Caco-2 (cell line): ENCODE measurements at regions not wholly inside any gene's neighbourhood (a gene's known extent, or its start where the extent isn't known, plus 50 kb on each side); places are given as distances from the start of the nearest gene placed in this dataset.

Source experiments
- BruUV-seq: library from RNA; stranded (reverse); fragments of 400-500 nt; replicated peaks from 2 replicates; lab custom pipeline; 2021; lab: Mats Ljungman, UMichigan
- CTCF ChIA-PET: fragments of 300-600 bp; sonication (Branson Sonifier 250); formaldehyde crosslinking; loops from one replicate; lab custom pipeline; 2022; ENCODE audit warnings: antibody characterized with exemption; lab: Charles Lee
- POLR2A ChIA-PET: fragments of 300-600 bp; sonication (Branson Sonifier 250); formaldehyde crosslinking; loops from one replicate; lab custom pipeline; 2022; ENCODE audit warnings: antibody characterized with exemption; lab: Charles Lee
- DNase-seq, 2 experiments: peaks; one replicate each; pipeline versions ENCODE4 v3.0.0 to v3.0.0-alpha.2; 2020 to 2022
- H3K27me3 ChIP-seq: replicated peaks from 2 replicates; pipeline ENCODE4 v1.6.0; 2011; ENCODE audit warnings: low read length; ENCODE audit not compliant: control insufficient read depth, insufficient read depth
- H3K36me3 ChIP-seq: 2 replicates; pipeline ENCODE4 v1.5.1; 2011; ENCODE audit warnings: low read length; ENCODE audit not compliant: control insufficient read depth, insufficient read depth
- H3K4me1 ChIP-seq: fragments of 250-450 bp; sonication (Bioruptor Pico); 2 replicates; pipeline ENCODE4 v1.5.1; 2020; ENCODE audit warnings: mild to moderate bottlenecking
- H3K4me3 ChIP-seq: 2 replicates; pipeline ENCODE4 v1.5.1; 2011; ENCODE audit warnings: low read depth, mild to moderate bottlenecking, control low read depth, low read length
- H3K9me3 ChIP-seq: fragments of 250-450 bp; sonication (Bioruptor Pico); 2 replicates; pipeline ENCODE4 v1.5.1; 2020; ENCODE audit warnings: mild to moderate bottlenecking, moderate library complexity
- H3K27ac Mint-ChIP-seq: one replicate; pipeline ENCODE4 v1.8.0; 2022; ENCODE audit warnings: mixed read lengths; ENCODE audit not compliant: unreplicated experiment
- H3K27me3 Mint-ChIP-seq: one replicate; pipeline ENCODE4 v1.8.0; 2022; ENCODE audit warnings: mixed read lengths; ENCODE audit not compliant: insufficient read depth, unreplicated experiment
- H3K36me3 Mint-ChIP-seq: one replicate; pipeline ENCODE4 v1.8.0; 2022; ENCODE audit warnings: mild to moderate bottlenecking, mixed read lengths; ENCODE audit not compliant: insufficient read depth, unreplicated experiment
- H3K4me1 Mint-ChIP-seq: one replicate; pipeline ENCODE4 v1.8.0; 2022; ENCODE audit warnings: low read depth, mixed read lengths; ENCODE audit not compliant: unreplicated experiment
- H3K4me3 Mint-ChIP-seq: one replicate; pipeline ENCODE4 v1.8.0; 2022; ENCODE audit warnings: mild to moderate bottlenecking, moderate library complexity, mixed read lengths; ENCODE audit not compliant: unreplicated experiment
- H3K9me3 Mint-ChIP-seq: one replicate; pipeline ENCODE4 v1.8.0; 2022; ENCODE audit warnings: mixed read lengths; ENCODE audit not compliant: unreplicated experiment
- CTCF ChIP-seq, 2 experiments: fragments of 200-600 bp in 1 of 2; IDR thresholded peaks; 1 replicate in 1 of 2; 2 replicates in 1 of 2; pipeline versions ENCODE4 v1.5.1 to v1.8.0; 2011 to 2022; ENCODE audit warnings: antibody characterized with exemption in 1 of 2, control low read depth in 1 of 2, inconsistent platforms in 1 of 2, low read depth in 1 of 2, low read length in 1 of 2, mild to moderate bottlenecking in 1 of 2, moderate library complexity in 1 of 2; ENCODE audit not compliant: insufficient read depth in 1 of 2, severe bottlenecking in 1 of 2, unreplicated experiment in 1 of 2
- intact Hi-C: fragments of 100-400 bp; cut with micrococcal nuclease; formaldehyde crosslinking; loops from one replicate; pipeline ENCODE4 v1.10.0; 2022; ENCODE audit not compliant: unreplicated experiment

- H3K36me3 Mint-ChIP-seq: no peaks in the 10 kb centered on the region
- ChIA-PET CTCF (no interaction called here), POLR2A (no interaction called here)
- H3K27ac Mint-ChIP-seq: no peak overlapping the region
- no peaks in the 10 kb centered on the region for H3K4me1 Mint-ChIP-seq
- Histone ChIP-seq H3K4me3 (no peak overlapping the region), H3K9me3 (no peaks in the 10 kb centered on the region), H3K36me3 (no peaks in the 10 kb centered on the region), H3K4me1 (no peaks in the 10 kb centered on the region), H3K27me3 (no peaks in the 10 kb centered on the region)
- no peaks in the 10 kb centered on the region for H3K27me3 Mint-ChIP-seq
- H3K4me3 Mint-ChIP-seq: no peak overlapping the region
- DNase-seq: no peak
- no TSS peak for BruUV-seq
- TF ChIP-seq CTCF (IDR thresholded peaks at IDR 0.05; ENCODE audit: insufficient read depth in 1 of 2, low read depth in 1 of 2, low read length in 1 of 2, severe bottlenecking in 1 of 2, unreplicated experiment in 1 of 2): no peak
- H3K9me3 Mint-ChIP-seq: no peaks in the 10 kb centered on the region
- intact Hi-C loops: no loop called here
Observed at GRCh38 chr6:86825436-86825835, 111.9 kb upstream of the HTR1E start.

- intact Hi-C loops: no loop called here
- Histone ChIP-seq H3K27me3 (no peaks in the 10 kb centered on the region), H3K4me1 (no peaks in the 10 kb centered on the region), H3K9me3 (no peaks in the 10 kb centered on the region), H3K36me3 (no peaks in the 10 kb centered on the region), H3K4me3 (no peak overlapping the region)
- no peak for TF ChIP-seq CTCF (IDR thresholded peaks at IDR 0.05; ENCODE audit: insufficient read depth in 1 of 2, low read depth in 1 of 2, low read length in 1 of 2, severe bottlenecking in 1 of 2, unreplicated experiment in 1 of 2)
- no TSS peak for BruUV-seq
- Mint-ChIP-seq H3K27me3 (no peaks in the 10 kb centered on the region), H3K9me3 (no peaks in the 10 kb centered on the region), H3K27ac (no peak overlapping the region), H3K36me3 (no peaks in the 10 kb centered on the region), H3K4me3 (no peak overlapping the region), H3K4me1 (no peaks in the 10 kb centered on the region)
- POLR2A ChIA-PET: no interaction called here
- no peak for DNase-seq
- CTCF ChIA-PET: no interaction called here
Observed at GRCh38 chr6:86822747-86823146, 114.6 kb upstream of the HTR1E start.

DNA sequence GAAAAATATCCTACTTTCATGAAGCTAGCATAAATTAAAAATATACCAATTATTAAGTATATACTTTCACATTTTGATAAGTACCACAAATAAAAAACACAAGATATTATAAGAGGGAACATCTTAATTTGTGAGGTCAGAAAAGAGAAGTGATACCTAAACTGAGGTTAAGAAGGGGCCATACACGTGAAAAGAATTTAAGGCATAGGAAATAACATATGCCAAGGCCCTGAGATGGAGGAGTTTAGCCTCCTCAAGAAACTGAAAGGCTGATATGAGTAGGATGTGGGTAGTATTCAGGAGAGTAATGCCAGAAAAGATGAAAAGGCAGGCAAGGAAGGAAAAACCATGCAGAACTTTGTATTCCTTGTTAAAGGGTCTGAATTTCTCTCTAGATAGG, 116.6 kb upstream of the HTR1E start:
- Histone ChIP-seq H3K36me3 (no peaks in the 10 kb centered on the region), H3K9me3 (no peaks in the 10 kb centered on the region), H3K4me1 (no peaks in the 10 kb centered on the region), H3K4me3 (no peak overlapping the region), H3K27me3 (no peaks in the 10 kb centered on the region)
- Mint-ChIP-seq H3K4me1 (no peaks in the 10 kb centered on the region), H3K9me3 (no peaks in the 10 kb centered on the region), H3K4me3 (no peak overlapping the region), H3K27me3 (no peaks in the 10 kb centered on the region), H3K36me3 (no peaks in the 10 kb centered on the region), H3K27ac (no peak overlapping the region)
- TF ChIP-seq CTCF (IDR thresholded peaks at IDR 0.05; ENCODE audit: insufficient read depth in 1 of 2, low read depth in 1 of 2, low read length in 1 of 2, severe bottlenecking in 1 of 2, unreplicated experiment in 1 of 2): no peak
- intact Hi-C loops: no loop called here
- CTCF ChIA-PET: no interaction called here
- POLR2A ChIA-PET: no interaction called here
- no TSS peak for BruUV-seq
- DNase-seq: no peak
